NCI-H226 (cell line): ENCODE measurements at regions not wholly inside any gene's neighbourhood (a gene's known extent, or its start where the extent isn't known, plus 50 kb on each side); places are given as distances from the start of the nearest gene placed in this dataset.
"Not testable (repeated sequence)": the region's sequence is repeated elsewhere in the genome, so short reads cannot be mapped to it uniquely, and the experiment has no call there.

Experiments
- DNase-seq: peaks from one replicate; pipeline ENCODE4 v3.0.0-alpha.2; 2015

DNA sequence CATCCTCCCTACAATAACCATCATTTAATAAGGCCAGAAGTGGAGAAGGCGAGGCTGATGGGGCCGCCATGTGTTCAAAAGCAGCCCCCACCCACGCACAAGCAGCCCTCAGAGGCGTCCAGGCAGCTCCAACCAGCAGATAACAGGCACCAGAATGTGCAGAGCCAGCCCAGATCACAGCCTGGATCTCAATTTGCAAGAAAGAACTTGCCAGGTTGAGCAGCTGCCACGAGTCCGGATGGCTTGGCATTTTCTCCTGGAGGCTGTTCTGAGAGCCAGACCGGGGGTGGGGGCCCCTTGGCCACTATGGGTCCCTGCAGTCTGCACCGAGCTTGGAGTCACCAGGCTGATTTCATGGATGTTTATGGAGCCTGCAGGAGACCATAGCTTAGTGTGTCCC is 338.1 kb downstream of the PREX1 start:
- DNase-seq: no peak

DNA sequence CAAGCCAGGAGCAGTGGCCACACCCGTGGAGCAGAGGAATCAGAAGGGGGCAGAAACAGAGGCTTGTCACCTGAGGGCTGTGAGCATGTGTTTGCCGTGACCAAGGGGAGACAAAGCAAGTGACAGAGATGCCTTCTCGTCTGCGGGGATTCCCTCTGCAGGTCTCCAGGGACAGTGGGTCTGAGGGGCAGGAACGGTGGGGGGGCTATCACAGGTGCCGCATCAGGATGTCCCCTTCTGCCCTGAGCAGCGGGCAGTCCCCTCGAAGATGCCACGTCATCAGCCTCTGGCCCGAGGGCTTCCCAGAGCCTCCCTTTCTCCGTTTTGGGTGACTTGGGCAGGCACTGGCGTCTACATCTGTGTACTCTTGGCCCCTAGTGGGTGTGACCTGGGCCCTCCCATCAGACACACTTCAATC is 338.7 kb downstream of the PREX1 start:
- no peak for DNase-seq

DNA sequence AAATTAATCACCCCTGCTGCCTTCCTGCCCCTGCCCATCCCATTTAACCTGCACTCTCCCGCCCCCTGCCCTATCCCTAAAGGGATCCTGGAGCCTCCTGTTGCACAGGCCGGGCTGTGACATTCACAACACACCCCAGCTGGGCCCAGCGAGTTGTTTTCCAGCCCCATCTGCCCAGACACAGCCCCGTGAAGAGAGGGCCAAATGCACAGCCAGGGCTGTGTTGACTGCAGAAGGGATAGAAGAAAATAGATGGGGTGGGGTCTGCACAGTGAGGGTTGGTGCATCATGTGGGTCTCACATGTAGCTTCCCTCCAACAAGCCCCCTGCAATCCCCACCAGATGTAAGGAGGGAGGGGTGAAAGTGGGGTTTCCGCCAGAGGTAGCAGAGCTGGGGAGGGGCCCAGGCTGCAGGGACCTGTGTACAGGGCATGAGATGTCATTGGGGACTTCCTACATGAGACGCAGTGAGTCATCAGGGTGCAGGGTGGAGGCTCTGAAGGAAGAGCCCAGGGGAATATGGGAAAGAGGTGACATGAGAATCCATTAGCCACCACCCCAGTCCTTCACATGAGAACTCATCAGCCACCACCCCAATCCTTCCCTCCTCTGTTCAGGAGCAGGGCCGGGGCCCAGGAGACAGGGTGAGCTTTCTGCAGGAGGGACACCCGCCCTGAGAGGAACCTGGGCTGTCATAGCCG is 339.3 kb downstream of the PREX1 start:
- DNase-seq: not testable (repeated sequence)

DNA sequence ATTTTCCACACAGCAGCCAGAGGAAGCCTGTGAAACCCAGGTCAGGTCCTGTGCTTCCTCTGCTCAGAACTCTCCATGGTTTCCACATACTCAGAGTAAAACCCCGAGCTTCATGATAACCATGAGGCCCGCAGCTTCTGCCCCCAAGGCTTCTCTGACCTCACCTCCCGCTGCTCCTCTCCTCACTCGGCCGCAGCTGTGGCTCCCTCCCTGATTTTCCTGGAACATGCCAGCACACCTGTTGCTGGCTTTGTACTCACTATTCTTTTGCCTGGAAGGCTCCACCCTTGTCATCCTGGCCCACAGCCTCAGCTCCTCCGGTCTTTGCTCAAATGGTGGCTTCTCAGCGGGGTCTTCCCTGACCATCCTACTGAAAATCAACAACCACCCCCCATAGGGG is 341.7 kb downstream of the PREX1 start:
- no peak for DNase-seq

DNA sequence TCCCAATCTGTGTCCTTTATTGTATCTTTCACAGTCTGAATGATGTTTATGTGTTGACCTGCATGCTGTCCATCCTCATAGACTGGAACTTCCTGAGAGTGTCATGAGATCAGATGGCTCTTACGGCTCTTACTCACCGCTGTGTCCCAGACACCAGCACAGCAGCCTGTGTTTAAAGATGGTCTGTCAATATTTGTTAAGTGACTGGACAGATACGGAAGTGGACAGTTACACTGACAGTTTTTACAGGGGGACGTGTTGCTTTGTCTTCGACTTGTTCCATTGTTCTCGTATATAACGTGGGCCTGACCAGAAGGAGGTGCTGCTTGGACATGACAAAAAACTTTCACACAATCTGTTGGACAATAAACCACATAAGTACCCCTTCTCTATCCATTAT is 342.6 kb downstream of the PREX1 start:
- DNase-seq: not testable (repeated sequence)

DNA sequence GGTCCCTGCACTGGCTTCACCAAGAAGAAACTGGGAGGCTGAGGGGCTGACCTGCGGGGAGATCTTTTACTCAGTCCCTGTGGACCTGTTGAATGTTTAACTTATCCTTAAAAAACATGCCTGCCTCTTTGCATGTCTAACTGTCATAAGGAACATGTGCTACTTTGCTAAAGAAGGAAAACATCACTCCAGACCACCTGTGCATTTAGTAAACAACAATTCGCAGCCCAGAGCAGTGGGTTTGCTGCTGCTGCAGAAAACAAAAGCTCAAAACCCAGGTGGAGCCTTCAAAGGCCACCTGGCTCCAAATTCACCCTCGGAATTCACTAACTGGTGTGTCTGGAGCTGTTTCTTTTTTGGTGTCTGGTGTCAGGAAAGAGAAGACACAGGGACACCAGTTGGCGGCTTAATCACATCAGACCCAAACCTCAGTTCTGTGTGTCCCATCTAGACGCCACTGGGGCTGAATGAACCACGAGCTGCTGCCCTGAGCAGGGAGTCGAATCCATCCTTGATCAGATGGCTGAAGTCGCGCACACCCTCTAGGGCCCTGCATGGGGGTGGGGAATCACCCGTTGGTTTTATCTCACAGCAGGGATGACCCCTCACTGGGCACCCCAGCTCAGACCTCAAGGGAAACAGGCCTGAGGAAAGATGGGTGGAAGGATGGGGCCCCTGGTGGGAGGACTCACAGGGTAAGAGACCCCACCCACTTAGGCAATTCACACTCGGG is 344.3 kb downstream of the PREX1 start:
- DNase-seq: no peak

DNA sequence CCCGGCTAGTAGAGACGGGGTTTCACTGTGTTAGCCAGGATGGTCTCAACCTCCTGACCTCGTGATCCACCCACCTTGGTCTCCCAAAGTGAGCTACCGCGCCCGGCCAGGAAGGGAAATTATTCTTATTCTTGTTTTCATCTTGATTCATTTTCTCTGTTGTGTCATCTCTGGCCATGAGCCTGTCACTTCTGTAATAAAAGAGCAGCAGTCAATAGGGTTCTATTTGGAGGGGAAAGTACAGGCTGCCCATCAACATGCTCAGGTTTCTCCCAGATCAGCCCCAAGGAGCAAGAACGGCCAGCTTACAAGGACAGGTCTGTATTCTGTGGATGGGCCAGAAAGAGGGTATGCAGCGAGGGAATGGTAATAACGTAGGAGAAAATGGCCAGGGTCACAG is 345.0 kb downstream of the PREX1 start:
- no peak for DNase-seq

DNA sequence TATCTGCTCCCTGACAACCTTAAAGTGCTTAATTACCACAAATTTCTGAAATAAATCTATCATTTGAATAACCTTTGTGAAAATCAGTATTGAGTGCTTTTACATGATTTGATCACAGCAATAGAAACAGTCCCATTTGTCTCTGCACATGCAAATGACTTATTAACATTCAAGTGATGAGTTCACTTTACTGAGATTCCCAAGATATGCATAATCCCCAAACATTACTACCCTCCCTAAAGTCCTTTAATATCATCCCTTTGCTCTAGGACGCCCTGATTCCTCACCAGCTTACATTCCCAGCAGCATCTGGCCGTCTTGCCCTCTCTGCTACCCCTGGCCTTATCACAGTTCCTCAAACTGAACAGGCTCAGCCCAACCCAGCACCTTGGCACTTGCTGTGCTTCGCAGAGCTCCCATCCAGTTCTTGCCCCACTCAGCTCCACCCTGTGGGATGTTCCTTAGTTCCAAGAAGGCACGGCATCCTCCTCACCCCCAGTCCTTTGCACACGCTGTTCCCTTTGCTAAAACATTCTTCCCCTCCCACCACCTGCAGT is 347.5 kb downstream of the PREX1 start:
- no peak for DNase-seq

DNA sequence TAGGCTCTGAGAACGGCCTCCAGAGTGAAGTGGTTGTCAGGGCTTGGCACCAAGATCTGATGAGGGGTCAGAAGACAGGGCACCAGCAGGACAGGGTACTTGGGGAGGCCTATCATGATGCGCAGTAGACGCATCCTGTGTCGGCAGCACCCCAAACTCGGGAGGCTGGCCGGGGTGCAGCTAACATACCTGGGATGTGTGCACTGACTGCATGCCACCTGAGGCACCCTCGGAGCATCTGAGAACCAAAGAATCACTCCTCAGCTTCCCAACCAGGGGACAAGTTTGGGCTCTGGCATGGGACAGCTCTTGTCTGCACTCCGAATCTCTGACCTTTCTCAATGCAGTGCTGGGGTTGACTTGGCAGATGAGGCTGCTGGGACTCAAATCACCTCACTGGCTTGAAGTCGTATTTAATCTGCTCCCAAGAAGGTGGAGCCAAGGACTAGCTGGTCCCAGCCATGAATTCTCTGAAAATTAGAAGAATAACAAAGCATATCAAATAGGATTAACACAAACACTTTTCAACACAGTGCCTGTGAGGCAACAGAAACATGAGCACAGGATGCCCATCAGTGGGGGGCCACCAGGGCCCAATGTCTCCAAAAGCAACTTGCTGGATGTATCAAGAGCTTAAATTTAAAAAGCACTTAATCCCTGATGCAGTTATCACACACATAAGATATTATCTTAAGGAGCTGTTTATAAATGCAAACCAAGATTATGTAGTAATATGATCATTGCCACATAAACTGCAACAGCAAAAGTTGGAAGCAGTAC is 348.8 kb downstream of the PREX1 start:
- no peak for DNase-seq

DNA sequence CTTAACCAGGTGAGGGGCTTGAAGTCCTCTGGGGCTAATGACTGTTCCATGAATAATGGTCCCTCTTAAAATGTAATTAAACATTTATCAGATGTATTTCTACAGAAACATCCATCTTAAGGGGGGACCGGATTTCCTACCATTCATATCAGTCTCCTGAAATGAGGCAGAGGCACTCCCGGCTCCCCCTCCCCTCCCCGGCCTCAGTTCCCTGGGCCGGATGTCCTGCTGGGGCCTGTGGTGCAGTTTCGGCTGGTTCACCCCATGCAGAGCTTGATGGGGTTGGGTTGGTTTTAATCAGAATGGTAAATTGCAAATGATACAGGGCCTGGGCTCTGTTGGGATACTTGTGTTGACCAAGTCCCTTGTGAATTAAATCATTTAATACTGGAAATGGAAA is 349.4 kb downstream of the PREX1 start:
- DNase-seq: no peak

DNA sequence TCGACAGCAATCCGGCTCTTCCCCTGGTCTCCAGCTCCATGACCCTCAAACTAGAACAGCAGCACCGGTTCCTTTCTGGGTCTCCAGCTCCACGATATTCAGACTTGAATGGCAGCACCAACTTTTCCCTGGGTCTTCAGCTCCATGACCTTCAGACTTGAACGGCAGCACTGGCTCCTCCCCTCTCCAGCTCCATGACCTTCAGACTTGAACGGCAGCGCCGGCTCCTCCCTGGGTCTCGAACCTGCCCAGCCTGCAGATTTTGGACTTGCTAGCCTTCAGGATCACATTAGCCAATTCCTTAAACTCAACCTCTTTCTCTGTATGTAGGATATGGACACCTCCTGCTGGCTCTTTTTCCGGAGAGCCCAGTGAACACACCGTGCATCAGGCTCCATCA is 350.9 kb downstream of the PREX1 start:
- DNase-seq: no peak

DNA sequence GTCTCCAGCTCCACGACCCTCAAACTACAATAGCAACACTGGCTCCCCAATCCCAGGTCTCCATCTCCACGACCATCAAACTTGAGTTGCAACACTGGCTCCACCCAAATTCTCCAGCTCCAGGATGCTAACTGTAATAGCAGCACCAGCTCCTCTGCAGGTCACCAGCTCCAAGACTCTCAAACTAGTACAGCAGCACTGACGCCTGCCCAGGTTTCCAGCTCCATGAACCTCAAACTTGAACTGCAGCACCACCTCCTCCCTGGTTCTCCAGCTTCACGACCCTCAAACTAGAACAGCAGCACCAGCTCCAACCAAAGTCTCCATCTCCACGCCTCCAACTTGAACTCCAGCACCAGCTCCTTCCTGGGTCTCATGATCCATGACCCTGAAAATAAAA is 353.8 kb downstream of the PREX1 start:
- no peak for DNase-seq

DNA sequence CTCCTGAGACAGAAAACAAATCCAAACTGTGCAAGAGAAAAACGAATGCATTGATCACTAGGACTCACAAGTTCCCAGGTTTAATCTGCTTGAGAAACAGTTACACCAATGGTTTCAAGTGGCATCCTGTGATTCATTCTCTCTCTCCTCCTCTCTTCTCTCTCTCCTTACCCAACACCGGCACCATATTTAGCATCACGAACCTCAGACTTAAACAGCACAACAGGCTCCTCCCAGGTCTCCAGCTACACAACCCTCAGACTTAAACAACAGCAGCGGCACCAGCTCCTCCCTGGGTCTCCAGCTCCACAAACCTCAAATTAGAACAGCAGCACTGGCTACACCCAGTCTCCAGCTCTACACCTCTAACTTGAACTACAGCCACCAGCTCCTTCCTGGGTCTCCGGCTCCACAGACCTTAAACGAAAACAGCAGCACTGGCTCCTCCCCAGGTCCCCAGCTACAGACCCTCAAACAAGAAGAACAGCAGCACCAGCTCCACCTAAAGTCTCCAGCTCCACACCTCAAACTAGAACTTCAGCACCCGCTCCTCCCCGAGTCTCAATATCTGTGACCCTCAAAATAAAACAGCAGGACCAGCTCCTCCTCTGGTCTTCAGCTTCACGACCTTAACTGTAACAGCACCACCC is 355.9 kb downstream of the PREX1 start:
- no peak for DNase-seq

DNA sequence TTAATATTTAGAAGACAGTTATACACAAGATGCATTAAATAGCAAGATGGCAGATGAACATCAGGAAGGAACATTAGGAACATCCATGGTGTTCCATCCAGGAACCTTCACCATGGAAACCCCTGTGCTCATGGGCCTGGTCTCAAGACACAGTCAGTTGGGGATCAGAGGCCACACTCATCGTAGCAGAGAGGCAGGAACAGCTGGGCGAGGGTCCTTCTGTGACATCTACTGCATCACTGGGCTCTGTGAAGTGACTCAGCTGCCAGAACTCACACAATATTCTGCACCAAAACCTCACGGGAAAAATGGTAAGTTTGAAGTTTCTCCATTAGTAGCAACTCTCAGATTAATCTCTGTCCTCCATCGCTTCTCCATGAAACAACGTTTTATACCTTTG is 356.6 kb downstream of the PREX1 start:
- DNase-seq: no peak

DNA sequence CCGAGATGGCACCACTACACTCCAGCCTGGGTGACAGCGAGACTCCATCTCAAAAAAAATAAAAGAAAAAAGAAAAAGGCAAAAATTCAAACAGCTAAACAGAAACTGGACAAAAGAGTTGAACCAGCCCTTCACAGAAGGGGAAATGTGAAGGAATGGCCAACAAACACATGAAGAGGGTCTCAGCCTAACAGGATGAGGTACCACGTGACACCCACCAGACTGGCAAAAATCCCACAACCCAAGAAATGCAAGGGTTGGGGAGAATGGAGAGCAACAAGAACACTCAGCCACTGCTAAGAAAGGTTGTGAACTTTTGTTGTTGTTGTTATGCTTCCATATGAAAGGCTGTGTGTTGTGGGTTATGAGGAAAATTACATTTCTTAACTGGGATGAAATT is 357.7 kb downstream of the PREX1 start:
- no peak for DNase-seq

DNA sequence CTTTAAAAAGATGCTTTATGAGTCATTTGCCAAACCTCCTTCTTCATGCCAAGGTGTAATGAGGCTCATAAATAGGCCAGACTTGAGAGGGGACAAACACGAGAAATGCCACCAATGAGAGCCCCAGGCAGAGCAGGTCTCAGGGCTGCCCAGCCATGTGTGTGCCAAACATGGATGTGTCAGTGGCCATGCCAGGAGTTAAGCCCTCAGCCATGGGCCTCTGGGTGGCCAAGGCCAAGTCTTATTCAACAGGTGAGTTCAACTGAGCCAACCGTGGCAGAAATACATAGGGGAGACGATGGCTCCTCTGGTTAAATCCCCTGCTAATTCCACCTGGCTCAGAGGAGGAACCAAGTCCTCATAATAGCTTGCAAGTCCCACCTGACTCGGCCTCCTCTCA is 358.8 kb downstream of the PREX1 start:
- DNase-seq: no peak

DNA sequence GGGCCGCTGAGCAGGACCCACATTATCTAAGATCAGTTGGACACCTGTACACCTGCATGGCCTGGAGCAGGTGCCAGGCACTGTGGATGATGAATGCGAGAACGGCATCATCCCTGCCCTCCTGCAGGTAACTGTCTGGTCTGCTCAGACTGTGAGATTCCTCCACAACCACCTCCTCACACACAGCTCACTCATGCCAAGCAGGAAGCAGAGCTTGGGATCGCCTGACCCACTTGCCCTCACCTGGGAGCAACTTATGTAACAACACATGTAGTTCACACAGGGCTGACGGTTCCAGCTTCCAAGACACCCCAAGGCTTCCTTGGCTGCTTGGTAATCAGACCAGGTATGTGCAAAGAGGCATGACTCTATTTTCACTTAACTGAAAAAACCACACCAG is 359.2 kb downstream of the PREX1 start:
- no peak for DNase-seq

DNA sequence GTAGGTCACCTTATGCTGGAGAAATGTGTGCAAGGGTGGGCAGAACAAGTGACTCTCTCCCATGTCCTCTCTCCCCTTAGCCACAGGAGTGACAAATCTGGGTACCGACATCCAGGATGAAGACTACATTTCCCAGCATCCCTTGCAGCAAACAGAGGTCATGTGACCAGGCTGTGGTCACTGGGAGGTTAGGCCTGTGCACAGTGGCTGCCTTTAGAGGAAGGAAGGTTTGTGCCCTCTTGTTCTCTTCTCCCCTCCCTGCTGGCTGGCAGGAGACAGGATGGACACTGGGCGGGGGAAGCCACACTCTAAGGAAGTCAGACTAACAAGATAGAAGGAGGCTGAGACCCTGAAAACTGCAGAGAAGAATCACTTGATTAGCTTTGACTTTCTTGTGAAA is 360.2 kb downstream of the PREX1 start:
- DNase-seq: no peak

DNA sequence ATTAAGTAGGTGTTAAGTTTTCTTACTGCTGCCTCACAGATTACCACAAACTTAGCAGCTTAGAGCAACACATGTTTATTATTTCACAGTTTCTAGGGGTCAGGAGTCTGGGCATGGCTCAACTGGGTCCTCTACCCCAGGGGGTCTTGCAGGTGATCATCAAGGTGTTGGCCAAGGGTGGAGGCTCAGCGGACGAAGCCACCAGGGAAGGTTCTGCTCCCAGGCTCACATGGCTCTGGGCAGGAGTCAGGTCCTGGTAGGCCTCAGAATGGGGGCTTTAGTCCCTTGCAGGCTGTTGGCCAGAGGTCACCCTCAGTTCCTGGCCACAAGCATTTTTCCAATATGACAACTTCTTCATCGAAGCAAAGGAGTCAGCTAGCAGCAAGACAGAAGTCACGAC is 362.5 kb downstream of the PREX1 start:
- DNase-seq: no peak

DNA sequence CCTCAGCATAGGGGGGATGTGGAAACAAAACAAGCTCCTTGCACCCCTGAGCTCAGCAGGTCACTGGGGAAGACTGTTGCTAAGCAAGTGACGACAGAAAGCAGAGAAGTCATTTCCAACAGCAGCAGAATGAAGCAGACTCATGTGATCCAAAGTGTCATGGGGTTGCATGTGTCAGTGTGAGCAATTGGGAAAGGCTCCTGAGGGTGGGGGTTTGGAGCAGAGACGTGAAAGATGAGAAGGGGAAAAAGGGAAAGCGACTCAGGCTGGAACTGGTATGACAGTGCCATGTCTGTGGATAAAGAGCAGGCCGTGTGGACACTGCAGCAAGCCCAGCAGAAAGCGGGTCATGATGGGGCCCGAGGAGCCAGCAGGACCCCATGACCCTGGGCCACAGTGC is 363.9 kb downstream of the PREX1 start:
- no peak for DNase-seq

DNA sequence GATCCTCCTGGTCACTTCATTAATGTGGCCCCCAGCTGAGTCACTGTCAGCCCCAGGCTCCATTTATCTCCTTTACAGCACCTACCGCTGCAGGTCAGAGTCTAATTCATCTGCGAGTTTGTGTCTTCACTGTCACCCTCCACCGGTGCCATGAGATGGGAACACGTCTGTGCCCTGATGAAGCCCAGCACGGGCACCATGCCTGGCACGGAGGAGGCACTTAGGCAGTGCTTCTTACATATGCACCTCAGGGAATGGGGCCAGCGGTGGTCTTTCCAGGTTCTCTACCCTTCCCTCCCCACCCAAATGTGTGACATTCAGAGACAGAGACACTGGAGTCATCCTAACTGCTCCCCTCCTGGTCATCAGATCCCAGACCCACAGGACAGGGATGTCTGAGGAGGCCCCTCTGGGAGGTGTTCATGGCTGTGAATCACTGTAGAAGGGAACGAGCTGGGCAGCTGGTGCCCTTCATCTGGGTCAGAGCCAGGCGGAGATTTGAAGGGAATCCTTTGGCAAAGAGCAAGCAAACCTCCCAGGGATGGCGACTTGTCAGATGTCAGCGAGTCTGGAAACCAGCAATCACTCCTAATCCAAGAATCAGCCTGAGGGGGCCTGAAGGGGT is 364.6 kb downstream of the PREX1 start:
- DNase-seq: no peak

DNA sequence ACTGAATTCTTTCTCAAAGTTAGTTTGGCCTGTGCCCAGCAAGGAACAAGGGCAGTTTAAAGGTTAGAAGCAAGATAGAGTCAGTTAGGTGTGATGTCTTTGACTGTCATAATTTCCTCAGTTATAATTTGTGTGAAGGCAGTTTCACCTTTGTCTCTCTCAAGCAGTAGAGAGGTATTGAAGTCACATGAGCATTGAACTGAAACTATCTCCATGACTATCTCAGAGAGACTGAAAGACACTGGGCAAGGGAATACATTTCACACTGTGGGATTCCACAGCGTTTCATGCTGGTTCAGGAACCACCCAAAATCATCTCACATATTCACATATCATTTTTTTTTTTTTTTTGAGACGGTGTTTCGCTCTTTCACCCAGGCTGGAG is 366.1 kb downstream of the PREX1 start:
- no peak for DNase-seq
